ENCODE measurements at regions not wholly inside any gene's neighbourhood (a gene's known extent, or its start where the extent isn't known, plus 50 kb on each side); places are given as distances from the start of the nearest gene placed in this dataset.

GRCh38 chr10:29113616-29113945, 175.3 kb upstream of the LYZL1 start:
- DNase-seq = no peak
- no peak overlapping the region for H3K27ac ChIP-seq (ENCODE audit: low read depth, low read length)
- Mint-ChIP-seq H3K27me3 (peaks cover 0 to 1% of the 10 kb centered on the region in 2 donors), H3K4me3 (no peak overlapping the region), H3K36me3 (no peaks in the 10 kb centered on the region), H3K27ac (no peak overlapping the region), H3K9me3 (peaks cover 0 to 38% (median 23%) of the 10 kb centered on the region in 8 donors), H3K4me1 (no peaks in the 10 kb centered on the region)
- peaks cover 0 to 4% of the 10 kb centered on the region in 2 donors for H3K9me3 ChIP-seq (ENCODE audit: control insufficient read depth in 1 of 2, low read length in 2 of 2)
- CTCF ChIA-PET (ENCODE audit: partially characterized antibody) = no interaction called here
- no peak overlapping the region for H3K4me3 ChIP-seq (ENCODE audit: low read length in 2 of 2)
- H3K4me1 ChIP-seq (ENCODE audit: insufficient read depth, low read length) = no peaks in the 10 kb centered on the region
- no peaks in the 10 kb centered on the region for H3K36me3 ChIP-seq (ENCODE audit: insufficient read depth, low read length)
- intact Hi-C loops (cut with micrococcal nuclease) = no loop called here
- H3K27me3 ChIP-seq (ENCODE audit: insufficient read depth, low read length) = no peaks in the 10 kb centered on the region
- POLR2A ChIA-PET (ENCODE audit: partially characterized antibody) = no interaction called here

- DNase-seq = no peak
- intact Hi-C loops (cut with micrococcal nuclease) = no loop called here
- no peaks in the 10 kb centered on the region for H3K27me3 ChIP-seq (ENCODE audit: insufficient read depth, low read length)
- CTCF ChIA-PET (ENCODE audit: partially characterized antibody) = no interaction called here
- H3K9me3 ChIP-seq (ENCODE audit: control insufficient read depth in 1 of 2, low read length in 2 of 2) = peaks cover 0 to 4% of the 10 kb centered on the region in 2 donors
- Mint-ChIP-seq H3K36me3 (no peaks in the 10 kb centered on the region), H3K4me3 (no peak overlapping the region), H3K27ac (no peak overlapping the region), H3K27me3 (peaks cover 0 to 1% of the 10 kb centered on the region in 2 donors), H3K4me1 (no peaks in the 10 kb centered on the region), H3K9me3 (peaks cover 0 to 43% (median 27%) of the 10 kb centered on the region in 8 donors)
- no peaks in the 10 kb centered on the region for H3K4me1 ChIP-seq (ENCODE audit: insufficient read depth, low read length)
- no peaks in the 10 kb centered on the region for H3K36me3 ChIP-seq (ENCODE audit: insufficient read depth, low read length)
- POLR2A ChIA-PET (ENCODE audit: partially characterized antibody) = no interaction called here
- H3K4me3 ChIP-seq (ENCODE audit: low read length in 2 of 2) = no peak overlapping the region
- no peak overlapping the region for H3K27ac ChIP-seq (ENCODE audit: low read depth, low read length)
Measured at GRCh38 chr10:29114141-29114540, 174.7 kb upstream of the LYZL1 start.

GRCh38 chr10:29117781-29118180, 171.1 kb upstream of the LYZL1 start:
- Mint-ChIP-seq H3K27me3 (peaks cover 0 to 1% of the 10 kb centered on the region in 2 donors), H3K4me3 (no peak overlapping the region), H3K4me1 (no peaks in the 10 kb centered on the region), H3K27ac (no peak overlapping the region), H3K9me3 (peaks cover 0 to 50% (median 27%) of the 10 kb centered on the region in 8 donors), H3K36me3 (no peaks in the 10 kb centered on the region)
- POLR2A ChIA-PET (ENCODE audit: partially characterized antibody) = no interaction called here
- CTCF ChIA-PET (ENCODE audit: partially characterized antibody) = no interaction called here
- intact Hi-C loops (cut with micrococcal nuclease) = no loop called here
- peaks cover 0 to 4% of the 10 kb centered on the region in 2 donors for H3K9me3 ChIP-seq (ENCODE audit: control insufficient read depth in 1 of 2, low read length in 2 of 2)
- H3K4me1 ChIP-seq (ENCODE audit: insufficient read depth, low read length) = no peaks in the 10 kb centered on the region
- H3K36me3 ChIP-seq (ENCODE audit: insufficient read depth, low read length) = no peaks in the 10 kb centered on the region
- H3K27me3 ChIP-seq (ENCODE audit: insufficient read depth, low read length) = no peaks in the 10 kb centered on the region
- no peak for DNase-seq
- no peak overlapping the region for H3K4me3 ChIP-seq (ENCODE audit: low read length in 2 of 2)
- no peak overlapping the region for H3K27ac ChIP-seq (ENCODE audit: low read depth, low read length)

- intact Hi-C loops (cut with micrococcal nuclease) = no loop called here
- H3K27ac Mint-ChIP-seq = no peak overlapping the region
- CTCF ChIA-PET (ENCODE audit: partially characterized antibody) = interaction anchor here (1.6 kb wide), 1 partner anchor 12 kb away, joined by 4 read pairs; no protein-coding TSS in a partner anchor
- DNase-seq = no peak
- H3K4me1 ChIP-seq (ENCODE audit: insufficient read depth, low read length) = no peaks in the 10 kb centered on the region
- H3K4me3 Mint-ChIP-seq = no peak overlapping the region
- H3K27me3 ChIP-seq (ENCODE audit: insufficient read depth, low read length) = no peaks in the 10 kb centered on the region
- H3K27ac ChIP-seq (ENCODE audit: low read depth, low read length) = no peak overlapping the region
- no peaks in the 10 kb centered on the region for H3K36me3 ChIP-seq (ENCODE audit: insufficient read depth, low read length)
- no peaks in the 10 kb centered on the region for H3K27me3 Mint-ChIP-seq
- no peaks in the 10 kb centered on the region for H3K36me3 Mint-ChIP-seq
- no peaks in the 10 kb centered on the region for H3K4me1 Mint-ChIP-seq
- POLR2A ChIA-PET (ENCODE audit: partially characterized antibody) = no interaction called here
- H3K9me3 Mint-ChIP-seq = peaks cover 2 to 38% (median 28%) of the 10 kb centered on the region in 8 donors
- H3K9me3 ChIP-seq (ENCODE audit: control insufficient read depth in 1 of 2, low read length in 2 of 2) = peaks cover 0 to 4% of the 10 kb centered on the region in 2 donors
- H3K4me3 ChIP-seq (ENCODE audit: low read length in 2 of 2) = no peak overlapping the region
Measured at GRCh38 chr10:29119374-29119773, 169.5 kb upstream of the LYZL1 start.

- no peaks in the 10 kb centered on the region for H3K27me3 ChIP-seq (ENCODE audit: insufficient read depth, low read length)
- H3K9me3 ChIP-seq (ENCODE audit: control insufficient read depth in 1 of 2, low read length in 2 of 2) = peaks cover 0 to 4% of the 10 kb centered on the region in 2 donors
- H3K4me1 ChIP-seq (ENCODE audit: insufficient read depth, low read length) = no peaks in the 10 kb centered on the region
- Mint-ChIP-seq H3K4me3 (no peak overlapping the region), H3K36me3 (no peaks in the 10 kb centered on the region), H3K27me3 (no peaks in the 10 kb centered on the region), H3K4me1 (no peaks in the 10 kb centered on the region), H3K9me3 (peaks cover 2 to 36% (median 26%) of the 10 kb centered on the region in 8 donors), H3K27ac (no peak overlapping the region)
- ChIA-PET CTCF (ENCODE audit: partially characterized antibody) (interaction anchor here (1.6 kb wide), 1 partner anchor 12 kb away, joined by 4 read pairs; no protein-coding TSS in a partner anchor), POLR2A (ENCODE audit: partially characterized antibody) (no interaction called here)
- H3K4me3 ChIP-seq (ENCODE audit: low read length in 2 of 2) = no peak overlapping the region
- intact Hi-C loops (cut with micrococcal nuclease) = no loop called here
- H3K27ac ChIP-seq (ENCODE audit: low read depth, low read length) = no peak overlapping the region
- no peaks in the 10 kb centered on the region for H3K36me3 ChIP-seq (ENCODE audit: insufficient read depth, low read length)
- DNase-seq = no peak
Measured at GRCh38 chr10:29120216-29120615, 168.7 kb upstream of the LYZL1 start.

- no peaks in the 10 kb centered on the region for H3K4me1 Mint-ChIP-seq
- no peak overlapping the region for H3K4me3 ChIP-seq (ENCODE audit: low read length in 2 of 2)
- no peak overlapping the region for H3K27ac ChIP-seq (ENCODE audit: low read depth, low read length)
- H3K4me3 Mint-ChIP-seq = no peak overlapping the region
- no peak overlapping the region for H3K27ac Mint-ChIP-seq
- POLR2A ChIA-PET (ENCODE audit: partially characterized antibody) = no interaction called here
- H3K9me3 Mint-ChIP-seq = peaks cover 0 to 7% (median 2%) of the 10 kb centered on the region in 8 donors
- CTCF ChIA-PET (ENCODE audit: partially characterized antibody) = interaction anchor here (0.7 kb wide), 1 partner anchor 32 kb away, joined by 5 read pairs; no protein-coding TSS in a partner anchor
- no peaks in the 10 kb centered on the region for H3K36me3 Mint-ChIP-seq
- H3K4me1 ChIP-seq (ENCODE audit: insufficient read depth, low read length) = no peaks in the 10 kb centered on the region
- no peaks in the 10 kb centered on the region for H3K9me3 ChIP-seq (ENCODE audit: control insufficient read depth in 1 of 2, low read length in 2 of 2)
- intact Hi-C loops (cut with micrococcal nuclease) = no loop called here
- no peak for DNase-seq
- H3K36me3 ChIP-seq (ENCODE audit: insufficient read depth, low read length) = no peaks in the 10 kb centered on the region
- H3K27me3 ChIP-seq (ENCODE audit: insufficient read depth, low read length) = no peaks in the 10 kb centered on the region
- peaks cover 4 to 8% of the 10 kb centered on the region in 2 donors for H3K27me3 Mint-ChIP-seq
Measured at GRCh38 chr10:29124864-29125263, 164.0 kb upstream of the LYZL1 start.

- H3K4me3 Mint-ChIP-seq = no peak overlapping the region
- Histone ChIP-seq H3K27me3 (ENCODE audit: insufficient read depth, low read length) (no peaks in the 10 kb centered on the region), H3K27ac (ENCODE audit: low read depth, low read length) (no peak overlapping the region), H3K4me1 (ENCODE audit: insufficient read depth, low read length) (no peaks in the 10 kb centered on the region), H3K4me3 (ENCODE audit: low read length in 2 of 2) (no peak overlapping the region), H3K9me3 (ENCODE audit: control insufficient read depth in 1 of 2, low read length in 2 of 2) (no peaks in the 10 kb centered on the region), H3K36me3 (ENCODE audit: insufficient read depth, low read length) (no peaks in the 10 kb centered on the region)
- peaks cover 0 to 3% (median under 1%) of the 10 kb centered on the region in 8 donors for H3K9me3 Mint-ChIP-seq
- peaks cover 5 to 8% of the 10 kb centered on the region in 2 donors for H3K27me3 Mint-ChIP-seq
- DNase-seq = no peak
- ChIA-PET POLR2A (ENCODE audit: partially characterized antibody) (no interaction called here), CTCF (ENCODE audit: partially characterized antibody) (no interaction called here)
- no peak overlapping the region for H3K27ac Mint-ChIP-seq
- intact Hi-C loops (cut with micrococcal nuclease) = no loop called here
- no peaks in the 10 kb centered on the region for H3K4me1 Mint-ChIP-seq
- no peaks in the 10 kb centered on the region for H3K36me3 Mint-ChIP-seq
Measured at GRCh38 chr10:29127037-29127700, 161.7 kb upstream of the LYZL1 start.

All from CD4-positive, alpha-beta memory T cell (primary cell).